ENCODE measurements at regions not wholly inside any gene's neighbourhood (a gene's known extent, or its start where the extent isn't known, plus 50 kb on each side); places are given as distances from the start of the nearest gene placed in this dataset.

DNA sequence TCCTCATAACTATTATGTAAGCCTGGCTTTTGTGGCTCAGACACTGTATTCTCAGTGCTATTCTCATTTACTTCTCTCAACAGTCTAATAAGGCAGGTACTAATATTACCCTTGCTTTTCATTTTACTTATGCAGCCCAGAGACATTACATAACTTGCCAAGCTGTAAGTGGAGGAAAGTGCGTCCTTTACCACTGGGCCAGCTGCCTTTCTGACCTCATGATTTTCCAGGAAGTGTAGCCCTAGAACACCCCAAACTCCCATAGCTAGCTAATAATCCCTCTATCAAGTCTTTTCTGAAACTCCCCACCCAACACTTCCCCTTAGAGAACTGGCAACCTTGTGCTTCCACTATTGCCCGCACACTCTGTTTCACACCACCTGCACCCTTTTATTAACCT is 192.9 kb upstream of the HMHB1 start:
- TF ChIP-seq, protein P1, sequence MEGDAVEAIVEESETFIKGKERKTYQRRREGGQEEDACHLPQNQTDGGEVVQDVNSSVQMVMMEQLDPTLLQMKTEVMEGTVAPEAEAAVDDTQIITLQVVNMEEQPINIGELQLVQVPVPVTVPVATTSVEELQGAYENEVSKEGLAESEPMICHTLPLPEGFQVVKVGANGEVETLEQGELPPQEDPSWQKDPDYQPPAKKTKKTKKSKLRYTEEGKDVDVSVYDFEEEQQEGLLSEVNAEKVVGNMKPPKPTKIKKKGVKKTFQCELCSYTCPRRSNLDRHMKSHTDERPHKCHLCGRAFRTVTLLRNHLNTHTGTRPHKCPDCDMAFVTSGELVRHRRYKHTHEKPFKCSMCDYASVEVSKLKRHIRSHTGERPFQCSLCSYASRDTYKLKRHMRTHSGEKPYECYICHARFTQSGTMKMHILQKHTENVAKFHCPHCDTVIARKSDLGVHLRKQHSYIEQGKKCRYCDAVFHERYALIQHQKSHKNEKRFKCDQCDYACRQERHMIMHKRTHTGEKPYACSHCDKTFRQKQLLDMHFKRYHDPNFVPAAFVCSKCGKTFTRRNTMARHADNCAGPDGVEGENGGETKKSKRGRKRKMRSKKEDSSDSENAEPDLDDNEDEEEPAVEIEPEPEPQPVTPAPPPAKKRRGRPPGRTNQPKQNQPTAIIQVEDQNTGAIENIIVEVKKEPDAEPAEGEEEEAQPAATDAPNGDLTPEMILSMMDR (IDR thresholded peaks at IDR 0.05; ENCODE audit: insufficient read depth, low read depth, low read length), result no peak
- H3K4me3 ChIP-seq (ENCODE audit: low read depth, low read length), result no peak overlapping the region

DNA sequence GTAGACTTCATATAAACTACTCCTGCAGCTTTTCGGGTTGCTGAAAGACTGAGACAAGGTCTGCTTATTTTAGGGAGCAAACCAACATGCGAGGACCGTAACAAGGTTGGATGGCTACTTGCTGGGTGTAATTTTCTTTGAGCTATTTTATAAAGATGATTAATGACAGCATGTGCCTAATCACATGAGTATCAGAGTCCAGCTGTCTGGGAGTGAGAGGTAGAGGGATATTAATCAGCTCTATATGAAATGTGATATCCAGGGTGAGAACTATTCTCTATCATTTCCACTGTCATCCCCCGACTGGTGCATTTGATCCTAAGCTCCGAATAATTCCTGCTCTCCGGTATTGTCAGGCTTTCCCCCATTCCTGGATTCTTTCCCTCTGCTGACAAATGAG is 193.8 kb upstream of the HMHB1 start:
- TF ChIP-seq, protein P1 (IDR thresholded peaks at IDR 0.05; ENCODE audit: insufficient read depth, low read depth, low read length), result no peak
- H3K4me3 ChIP-seq (ENCODE audit: low read depth, low read length), result no peak overlapping the region
- no peak for DNase-seq (ENCODE audit: low read depth)

More for the DNA sequence above, 192.9 kb upstream of the HMHB1 start:
- no peak for DNase-seq (ENCODE audit: low read depth)

DNA sequence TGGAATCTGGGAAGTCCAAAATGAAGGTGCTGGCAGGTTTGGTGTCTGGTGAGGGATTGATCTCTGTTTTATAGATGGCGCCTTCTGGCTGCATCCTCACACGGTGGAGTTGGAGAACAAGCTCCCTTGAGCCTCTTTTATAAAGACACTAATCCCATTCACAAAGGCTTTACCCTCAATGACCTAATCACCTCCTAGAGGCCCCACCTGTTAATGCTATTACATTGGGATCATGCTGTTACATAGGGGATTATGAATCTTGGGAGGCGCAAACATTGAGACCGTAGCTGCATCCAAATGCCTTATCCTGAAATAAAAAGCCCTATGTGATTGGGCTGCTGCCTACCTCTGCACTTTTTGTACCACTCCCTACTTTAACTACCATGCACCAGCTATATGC is 197.1 kb upstream of the HMHB1 start:
- DNase-seq (ENCODE audit: low read depth), result no peak
- no peak overlapping the region for H3K4me3 ChIP-seq (ENCODE audit: low read depth, low read length)
- TF ChIP-seq, protein P1 (IDR thresholded peaks at IDR 0.05; ENCODE audit: insufficient read depth, low read depth, low read length), result no peak

DNA sequence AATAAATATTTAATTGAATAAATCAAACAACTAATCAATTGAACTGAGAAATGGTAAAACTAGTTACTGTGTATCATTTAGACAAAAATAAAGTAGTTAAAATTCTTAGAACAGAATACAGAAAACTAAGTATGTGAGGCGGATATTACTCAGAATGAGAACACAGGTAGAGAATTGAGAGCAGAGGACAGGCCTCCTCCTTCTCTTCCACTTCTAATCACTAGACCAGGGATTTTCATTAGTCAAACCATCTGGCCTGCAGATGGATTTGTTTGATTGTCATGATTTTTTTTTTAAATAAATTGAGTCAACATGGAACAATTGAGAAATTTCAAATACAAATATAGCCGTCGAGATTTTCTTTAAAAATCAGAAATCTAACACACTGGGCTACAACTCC is 198.6 kb upstream of the HMHB1 start:
- no peak overlapping the region for H3K4me3 ChIP-seq (ENCODE audit: low read depth, low read length)
- no peak for DNase-seq (ENCODE audit: low read depth)
- TF ChIP-seq, protein P1 (IDR thresholded peaks at IDR 0.05; ENCODE audit: insufficient read depth, low read depth, low read length), result no peak

DNA sequence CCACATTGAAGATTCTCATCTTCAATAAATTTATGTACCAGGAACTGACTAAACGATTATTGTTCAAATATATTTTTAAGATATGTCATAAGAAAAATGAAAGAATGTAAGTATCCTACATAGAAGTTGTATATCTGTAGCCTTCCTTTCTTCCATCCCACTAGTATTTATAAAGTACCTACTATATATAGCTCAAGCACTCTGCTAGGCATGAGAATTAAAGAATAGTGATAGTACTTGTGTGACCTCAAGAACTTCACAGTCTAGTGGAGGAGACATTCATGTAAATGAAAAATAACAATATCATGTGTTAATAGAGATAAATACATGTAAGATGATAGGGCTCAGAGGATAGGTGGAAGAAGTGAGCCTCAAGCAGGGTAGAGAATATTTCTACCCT is 201.0 kb upstream of the HMHB1 start:
- H3K4me3 ChIP-seq (ENCODE audit: low read depth, low read length), result no peak overlapping the region
- DNase-seq (ENCODE audit: low read depth), result no peak
- TF ChIP-seq, protein P1 (IDR thresholded peaks at IDR 0.05; ENCODE audit: insufficient read depth, low read depth, low read length), result no peak

DNA sequence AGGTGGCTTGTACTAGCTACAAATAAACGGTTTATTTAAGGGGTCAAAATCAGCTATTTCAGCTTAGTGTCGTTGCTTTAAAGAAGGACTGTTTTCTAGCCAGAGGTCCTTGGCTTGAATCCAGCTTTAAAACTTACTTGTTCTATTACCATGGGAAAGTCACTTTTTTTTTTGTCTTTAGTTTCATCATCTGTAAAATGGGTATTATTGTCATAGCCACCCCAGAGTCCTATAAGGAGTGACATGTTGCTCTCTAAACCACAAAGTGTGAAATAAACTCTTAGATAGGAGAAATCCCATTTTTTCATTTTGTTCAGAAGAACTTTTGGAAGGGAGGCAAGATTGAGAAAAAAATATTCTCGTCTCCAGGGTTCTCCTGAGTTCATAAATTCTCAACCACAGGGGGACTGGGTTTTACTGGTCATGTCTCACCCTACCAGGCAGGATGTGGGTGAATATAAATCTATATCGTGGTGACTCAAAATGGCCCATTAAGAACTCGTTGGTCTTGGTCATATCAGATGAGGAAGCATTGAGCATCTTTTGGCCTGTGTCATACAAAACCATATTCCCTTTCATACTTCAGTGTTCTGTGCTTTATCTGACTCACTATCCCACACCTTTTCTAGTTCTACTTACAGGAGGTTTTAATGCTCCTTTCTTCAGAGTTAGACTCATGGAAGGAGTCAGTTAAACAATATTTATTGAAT is 202.7 kb upstream of the NR3C1 start:
- H3K4me3 ChIP-seq (ENCODE audit: low read depth, low read length), result no peak overlapping the region
- TF ChIP-seq, protein P1 (IDR thresholded peaks at IDR 0.05; ENCODE audit: insufficient read depth, low read depth, low read length), result no peak
- no peak for DNase-seq (ENCODE audit: low read depth)

Data from fibroblast of villous mesenchyme (primary cell).